ENCODE measurements at regions not wholly inside any gene's neighbourhood (a gene's known extent, or its start where the extent isn't known, plus 50 kb on each side); places are given as distances from the start of the nearest gene placed in this dataset.

DNA sequence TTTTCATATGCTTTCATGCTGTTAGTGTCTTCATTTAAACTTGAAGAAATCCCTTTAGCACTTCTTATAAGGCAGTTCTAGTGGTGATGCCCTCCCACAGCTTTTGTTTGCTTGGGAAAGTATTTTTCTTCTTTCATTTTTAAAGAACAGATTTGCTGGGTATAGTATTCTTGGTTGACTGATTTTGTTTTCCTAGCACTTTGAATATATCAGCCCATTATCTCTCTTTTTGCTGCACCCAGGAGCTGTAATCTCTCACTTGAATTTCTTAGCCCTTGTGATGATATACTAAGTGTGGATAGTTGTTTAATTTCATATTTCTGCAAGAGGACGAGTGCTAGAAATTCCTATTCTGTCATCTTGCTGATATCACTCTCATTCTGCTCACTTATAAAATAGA, 283.7 kb downstream of the GPAT3 start:
- H3K27ac Mint-ChIP-seq (ENCODE audit: unreplicated experiment), result no peak overlapping the region
- H3K4me1 Mint-ChIP-seq (ENCODE audit: low read depth, unreplicated experiment), result no peaks in the 10 kb centered on the region
- no peak for DNase-seq
- no peaks in the 10 kb centered on the region for H3K9me3 Mint-ChIP-seq (ENCODE audit: unreplicated experiment)
- TF ChIP-seq, protein P1, sequence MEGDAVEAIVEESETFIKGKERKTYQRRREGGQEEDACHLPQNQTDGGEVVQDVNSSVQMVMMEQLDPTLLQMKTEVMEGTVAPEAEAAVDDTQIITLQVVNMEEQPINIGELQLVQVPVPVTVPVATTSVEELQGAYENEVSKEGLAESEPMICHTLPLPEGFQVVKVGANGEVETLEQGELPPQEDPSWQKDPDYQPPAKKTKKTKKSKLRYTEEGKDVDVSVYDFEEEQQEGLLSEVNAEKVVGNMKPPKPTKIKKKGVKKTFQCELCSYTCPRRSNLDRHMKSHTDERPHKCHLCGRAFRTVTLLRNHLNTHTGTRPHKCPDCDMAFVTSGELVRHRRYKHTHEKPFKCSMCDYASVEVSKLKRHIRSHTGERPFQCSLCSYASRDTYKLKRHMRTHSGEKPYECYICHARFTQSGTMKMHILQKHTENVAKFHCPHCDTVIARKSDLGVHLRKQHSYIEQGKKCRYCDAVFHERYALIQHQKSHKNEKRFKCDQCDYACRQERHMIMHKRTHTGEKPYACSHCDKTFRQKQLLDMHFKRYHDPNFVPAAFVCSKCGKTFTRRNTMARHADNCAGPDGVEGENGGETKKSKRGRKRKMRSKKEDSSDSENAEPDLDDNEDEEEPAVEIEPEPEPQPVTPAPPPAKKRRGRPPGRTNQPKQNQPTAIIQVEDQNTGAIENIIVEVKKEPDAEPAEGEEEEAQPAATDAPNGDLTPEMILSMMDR (IDR thresholded peaks at IDR 0.05; ENCODE audit: partially characterized antibody, unreplicated experiment), result no peak
- H3K36me3 Mint-ChIP-seq (ENCODE audit: unreplicated experiment), result peaks cover 7% of the 10 kb centered on the region
- no peaks in the 10 kb centered on the region for H3K27me3 Mint-ChIP-seq (ENCODE audit: unreplicated experiment)
- H3K4me3 Mint-ChIP-seq (ENCODE audit: unreplicated experiment), result no peak overlapping the region

DNA sequence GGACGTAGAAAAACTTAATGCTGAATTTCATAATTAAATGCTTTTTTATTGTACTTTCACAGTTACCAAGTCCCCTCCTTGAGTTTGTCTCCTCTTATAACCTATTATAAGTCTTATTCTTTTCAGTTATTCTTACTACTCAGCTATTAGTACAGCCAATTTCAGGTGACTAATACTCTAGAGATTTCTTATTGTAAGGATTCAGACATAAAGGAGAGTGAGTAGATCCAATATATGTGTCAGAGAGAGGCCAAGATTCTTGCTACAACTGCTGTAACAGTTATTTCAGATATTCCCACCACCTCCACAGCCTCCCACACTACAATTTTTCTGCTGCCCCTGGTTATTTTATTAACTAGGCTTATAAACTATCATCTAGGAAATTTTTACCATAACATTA, 274.5 kb downstream of the GPAT3 start:
- Mint-ChIP-seq H3K4me3 (ENCODE audit: unreplicated experiment) (no peak overlapping the region), H3K27me3 (ENCODE audit: unreplicated experiment) (peaks cover 3% of the 10 kb centered on the region), H3K9me3 (ENCODE audit: unreplicated experiment) (peaks cover 3% of the 10 kb centered on the region), H3K4me1 (ENCODE audit: low read depth, unreplicated experiment) (no peaks in the 10 kb centered on the region), H3K27ac (ENCODE audit: unreplicated experiment) (no peak overlapping the region), H3K36me3 (ENCODE audit: unreplicated experiment) (no peaks in the 10 kb centered on the region)
- TF ChIP-seq, protein P1 (IDR thresholded peaks at IDR 0.05; ENCODE audit: partially characterized antibody, unreplicated experiment), result no peak
- no peak for DNase-seq

DNA sequence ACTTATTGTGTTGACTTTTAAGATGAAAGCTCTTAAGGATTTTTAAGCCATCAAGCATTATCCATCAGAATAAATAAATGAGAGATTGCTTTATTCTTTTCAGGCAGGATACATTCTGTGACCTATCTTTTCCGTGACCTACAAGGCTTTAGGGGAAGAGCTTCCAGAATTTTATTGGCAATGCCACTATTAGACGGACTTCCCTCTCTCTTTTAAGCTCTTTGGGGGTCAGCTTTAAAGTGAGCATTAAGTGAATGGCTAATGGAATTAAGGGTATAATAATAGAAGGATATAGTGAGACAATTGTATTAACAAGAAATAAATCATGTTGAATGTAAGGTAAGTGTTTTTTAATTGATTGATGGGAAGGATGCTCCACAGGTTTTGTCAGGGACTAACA, 273.7 kb downstream of the GPAT3 start:
- no peak overlapping the region for H3K27ac Mint-ChIP-seq (ENCODE audit: unreplicated experiment)
- H3K4me1 Mint-ChIP-seq (ENCODE audit: low read depth, unreplicated experiment), result no peaks in the 10 kb centered on the region
- peaks cover 3% of the 10 kb centered on the region for H3K9me3 Mint-ChIP-seq (ENCODE audit: unreplicated experiment)
- no peak overlapping the region for H3K4me3 Mint-ChIP-seq (ENCODE audit: unreplicated experiment)
- peaks cover 3% of the 10 kb centered on the region for H3K27me3 Mint-ChIP-seq (ENCODE audit: unreplicated experiment)
- H3K36me3 Mint-ChIP-seq (ENCODE audit: unreplicated experiment), result no peaks in the 10 kb centered on the region
- DNase-seq, result no peak
- TF ChIP-seq, protein P1 (IDR thresholded peaks at IDR 0.05; ENCODE audit: partially characterized antibody, unreplicated experiment), result no peak

DNA sequence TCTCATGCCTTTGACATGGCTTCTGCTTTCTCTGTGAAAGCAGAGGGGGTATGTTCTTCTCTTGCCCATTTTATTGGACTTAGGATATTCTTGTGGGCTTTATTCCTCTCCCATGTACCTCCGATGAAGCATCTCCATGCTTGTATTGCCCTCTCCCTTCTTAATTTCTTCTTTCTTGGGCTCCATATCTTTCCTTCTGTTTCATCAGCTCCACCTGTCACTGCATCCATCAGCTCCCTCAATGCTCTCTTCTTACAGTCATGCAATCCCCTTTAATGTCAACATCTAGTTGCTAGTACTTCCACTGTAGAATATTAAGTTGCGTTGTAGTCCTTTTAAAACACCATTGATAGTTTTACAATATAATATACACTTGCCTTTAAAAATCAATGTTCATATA, 257.6 kb downstream of the GPAT3 start:
- TF ChIP-seq, protein P1 (IDR thresholded peaks at IDR 0.05; ENCODE audit: partially characterized antibody, unreplicated experiment), result no peak

DNA sequence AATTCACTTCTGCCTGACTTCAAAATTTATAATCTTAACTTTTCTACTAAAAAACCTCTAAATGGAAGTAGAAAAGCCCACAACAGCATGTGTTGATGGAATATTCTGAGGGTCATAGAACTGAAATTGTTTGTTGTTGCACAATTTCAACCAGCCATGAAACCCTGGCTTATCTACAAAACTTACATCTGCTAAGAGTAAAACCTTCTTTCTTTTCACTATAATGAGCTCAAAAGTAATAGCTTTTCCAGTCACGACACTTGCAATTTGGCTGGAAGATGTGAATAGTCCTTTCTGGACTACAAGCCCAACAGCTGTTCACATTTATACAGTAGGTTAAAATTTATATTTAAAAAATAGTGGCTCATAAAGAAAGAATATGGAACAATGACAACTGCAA, 250.0 kb downstream of the GPAT3 start:
- DNase-seq, result no peak
- H3K9me3 Mint-ChIP-seq (ENCODE audit: unreplicated experiment), result peaks cover 2% of the 10 kb centered on the region
- H3K36me3 Mint-ChIP-seq (ENCODE audit: unreplicated experiment), result no peaks in the 10 kb centered on the region
- TF ChIP-seq, protein P1 (IDR thresholded peaks at IDR 0.05; ENCODE audit: partially characterized antibody, unreplicated experiment), result no peak
- no peak overlapping the region for H3K27ac Mint-ChIP-seq (ENCODE audit: unreplicated experiment)
- no peaks in the 10 kb centered on the region for H3K27me3 Mint-ChIP-seq (ENCODE audit: unreplicated experiment)
- no peak overlapping the region for H3K4me3 Mint-ChIP-seq (ENCODE audit: unreplicated experiment)
- H3K4me1 Mint-ChIP-seq (ENCODE audit: low read depth, unreplicated experiment), result no peaks in the 10 kb centered on the region

More for the DNA sequence above, 257.6 kb downstream of the GPAT3 start:
- Mint-ChIP-seq H3K9me3 (ENCODE audit: unreplicated experiment) (no peaks in the 10 kb centered on the region), H3K27ac (ENCODE audit: unreplicated experiment) (no peak overlapping the region), H3K27me3 (ENCODE audit: unreplicated experiment) (no peaks in the 10 kb centered on the region), H3K36me3 (ENCODE audit: unreplicated experiment) (peaks cover 5% of the 10 kb centered on the region), H3K4me3 (ENCODE audit: unreplicated experiment) (no peak overlapping the region), H3K4me1 (ENCODE audit: low read depth, unreplicated experiment) (no peaks in the 10 kb centered on the region)
- no peak for DNase-seq
